ENCODE measurements at regions not wholly inside any gene's neighbourhood (a gene's known extent, or its start where the extent isn't known, plus 50 kb on each side); places are given as distances from the start of the nearest gene placed in this dataset.

GRCh38 chr2:223238301-223238700, 186.3 kb downstream of the KCNE4 start:
- no peak for TF ChIP-seq CTCF (IDR thresholded peaks at IDR 0.05)
- TF ChIP-seq RAD21 (conservative IDR thresholded peaks at IDR 0.05 in 1 of 2, IDR thresholded peaks at IDR 0.05 in 1 of 2): no peak
- no peak for TF ChIP-seq BCL3 (IDR thresholded peaks at IDR 0.05)

Measured in A549 (cell line).